ENCODE measurements at regions not wholly inside any gene's neighbourhood (a gene's known extent, or its start where the extent isn't known, plus 50 kb on each side); places are given as distances from the start of the nearest gene placed in this dataset.

DNA sequence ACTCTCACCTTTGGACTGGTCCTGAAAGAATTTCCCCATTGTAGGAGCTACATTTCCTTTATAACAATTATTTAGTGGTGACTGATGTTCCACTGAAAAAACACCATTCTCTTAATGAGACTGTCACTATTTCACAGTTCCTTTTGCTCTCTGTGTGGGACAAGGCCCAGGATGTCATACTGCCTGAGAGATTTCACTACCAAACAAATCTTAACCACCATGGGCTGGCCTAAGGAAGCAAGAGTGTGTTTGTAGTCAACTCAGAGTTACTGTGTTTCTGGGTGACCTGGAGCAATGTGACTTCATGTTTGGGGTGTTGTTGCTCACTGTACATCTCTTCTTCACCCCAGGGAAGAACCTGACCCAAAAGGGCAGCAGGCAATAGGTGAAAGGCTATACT, 50.1 kb upstream of the ZNF608 start:
- intact Hi-C loops (cut with micrococcal nuclease; ENCODE audit: unreplicated experiment), result no loop called here
- Histone ChIP-seq H3K9me3 (ENCODE audit: low read length) (no peaks in the 10 kb centered on the region), H3K36me3 (ENCODE audit: insufficient read depth, low read length) (no peaks in the 10 kb centered on the region), H2AFZ (ENCODE audit: low read length) (peak overlapping the region; percentile 67; the same call in 1 of the 2 replicates), H4K20me1 (ENCODE audit: insufficient read depth, low read length) (no peaks in the 10 kb centered on the region), H3K9me2 (ENCODE audit: insufficient read depth, low read length) (no peaks in the 10 kb centered on the region), H3K4me1 (ENCODE audit: insufficient read depth, low read length, poor library complexity, severe bottlenecking) (peaks cover 25% of the 10 kb centered on the region), H3K4me3 (ENCODE audit: low read depth, low read length, poor library complexity, severe bottlenecking) (no peak overlapping the region), H3K79me2 (ENCODE audit: insufficient read depth, low read depth, low read length) (no peaks in the 10 kb centered on the region), H3K27ac (ENCODE audit: low read depth, low read length, poor library complexity, severe bottlenecking) (no peak overlapping the region), H3K4me2 (ENCODE audit: low read length) (peak overlapping the region; percentile 66; the same call in 1 of the 2 replicates)
- no TSS peak for BruUV-seq (replicated peaks)
- CTCF ChIA-PET (ENCODE audit: unreplicated experiment), result no interaction called here
- POLR2A ChIA-PET, result no interaction called here
- peak; percentile 22 for DNase-seq (ENCODE audit: low spot score)
- no peak for TF ChIP-seq EZH2phosphoT487 (IDR thresholded peaks at IDR 0.05; ENCODE audit: borderline replicate concordance, low read depth, low read length)
- TF ChIP-seq, protein P1, sequence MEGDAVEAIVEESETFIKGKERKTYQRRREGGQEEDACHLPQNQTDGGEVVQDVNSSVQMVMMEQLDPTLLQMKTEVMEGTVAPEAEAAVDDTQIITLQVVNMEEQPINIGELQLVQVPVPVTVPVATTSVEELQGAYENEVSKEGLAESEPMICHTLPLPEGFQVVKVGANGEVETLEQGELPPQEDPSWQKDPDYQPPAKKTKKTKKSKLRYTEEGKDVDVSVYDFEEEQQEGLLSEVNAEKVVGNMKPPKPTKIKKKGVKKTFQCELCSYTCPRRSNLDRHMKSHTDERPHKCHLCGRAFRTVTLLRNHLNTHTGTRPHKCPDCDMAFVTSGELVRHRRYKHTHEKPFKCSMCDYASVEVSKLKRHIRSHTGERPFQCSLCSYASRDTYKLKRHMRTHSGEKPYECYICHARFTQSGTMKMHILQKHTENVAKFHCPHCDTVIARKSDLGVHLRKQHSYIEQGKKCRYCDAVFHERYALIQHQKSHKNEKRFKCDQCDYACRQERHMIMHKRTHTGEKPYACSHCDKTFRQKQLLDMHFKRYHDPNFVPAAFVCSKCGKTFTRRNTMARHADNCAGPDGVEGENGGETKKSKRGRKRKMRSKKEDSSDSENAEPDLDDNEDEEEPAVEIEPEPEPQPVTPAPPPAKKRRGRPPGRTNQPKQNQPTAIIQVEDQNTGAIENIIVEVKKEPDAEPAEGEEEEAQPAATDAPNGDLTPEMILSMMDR (conservative IDR thresholded peaks at IDR 0.05; ENCODE audit: low read length), result no peak

DNA sequence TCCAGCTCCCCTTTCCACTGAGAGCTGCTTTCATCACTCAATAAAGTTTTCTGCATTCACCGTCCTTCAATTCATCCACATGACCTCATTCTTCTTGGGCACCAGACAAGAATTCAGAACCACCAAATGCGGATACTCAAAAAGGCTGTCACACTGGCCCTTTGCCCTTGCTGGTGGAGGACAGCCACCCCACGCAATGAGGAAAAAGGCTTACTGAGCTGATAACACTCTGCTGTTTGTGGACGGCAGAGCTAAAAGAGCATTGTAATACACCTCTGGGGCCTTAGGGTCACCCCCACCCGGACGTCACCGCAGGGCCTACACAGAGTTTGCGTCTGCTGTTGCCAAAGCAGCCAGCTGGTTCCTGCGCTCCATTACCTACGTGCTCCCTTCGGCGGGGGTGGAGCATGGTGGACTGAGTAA, 51.2 kb upstream of the ZNF608 start:
- Histone ChIP-seq H3K27ac (ENCODE audit: low read depth, low read length, poor library complexity, severe bottlenecking) (no peak overlapping the region), H3K4me2 (ENCODE audit: low read length) (no peak overlapping the region), H3K9me3 (ENCODE audit: low read length) (no peaks in the 10 kb centered on the region), H4K20me1 (ENCODE audit: insufficient read depth, low read length) (no peaks in the 10 kb centered on the region), H3K9me2 (ENCODE audit: insufficient read depth, low read length) (no peaks in the 10 kb centered on the region), H3K4me1 (ENCODE audit: insufficient read depth, low read length, poor library complexity, severe bottlenecking) (peaks cover 25% of the 10 kb centered on the region), H3K36me3 (ENCODE audit: insufficient read depth, low read length) (no peaks in the 10 kb centered on the region), H2AFZ (ENCODE audit: low read length) (no peak overlapping the region), H3K79me2 (ENCODE audit: insufficient read depth, low read depth, low read length) (no peaks in the 10 kb centered on the region), H3K4me3 (ENCODE audit: low read depth, low read length, poor library complexity, severe bottlenecking) (no peak overlapping the region)
- TF ChIP-seq EZH2phosphoT487 (IDR thresholded peaks at IDR 0.05; ENCODE audit: borderline replicate concordance, low read depth, low read length), result no peak
- TF ChIP-seq, protein P1 (conservative IDR thresholded peaks at IDR 0.05; ENCODE audit: low read length), result no peak
- ChIA-PET CTCF (ENCODE audit: unreplicated experiment) (no interaction called here), POLR2A (interaction anchor here (0.7 to 1.3 kb wide), 3 partner anchors 9 to 302 kb away, joined by 3 to 4 read pairs (median 3); no protein-coding TSS in a partner anchor)
- DNase-seq (ENCODE audit: low spot score), result no peak
- BruUV-seq (replicated peaks), result no TSS peak
- intact Hi-C loops (cut with micrococcal nuclease; ENCODE audit: unreplicated experiment), result no loop called here

DNA sequence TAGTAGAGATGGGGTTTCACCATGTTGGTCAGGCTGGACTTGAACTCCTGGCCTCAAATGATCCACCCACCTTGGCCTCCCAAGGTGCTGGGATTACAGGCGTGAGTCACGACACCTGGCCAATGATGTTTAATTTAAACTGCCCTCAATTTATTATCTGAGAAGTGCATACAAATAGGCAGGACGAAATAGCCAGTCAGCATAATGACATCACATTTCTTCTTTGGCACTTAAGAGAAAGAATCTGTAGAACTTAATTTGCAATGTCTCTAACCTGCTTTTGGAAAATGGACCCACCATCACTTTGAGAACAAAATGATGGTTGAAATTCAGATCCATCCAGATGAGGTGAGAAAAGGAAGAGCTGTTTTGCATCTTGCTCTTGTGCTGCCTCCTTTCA, 52.5 kb upstream of the ZNF608 start:
- POLR2A ChIA-PET, result interaction anchor here (1.3 kb wide), 1 partner anchor 11 kb away, joined by 4 read pairs; no protein-coding TSS in a partner anchor
- Histone ChIP-seq H3K27ac (ENCODE audit: low read depth, low read length, poor library complexity, severe bottlenecking) (no peak overlapping the region), H3K4me3 (ENCODE audit: low read depth, low read length, poor library complexity, severe bottlenecking) (no peak overlapping the region), H3K79me2 (ENCODE audit: insufficient read depth, low read depth, low read length) (no peaks in the 10 kb centered on the region), H3K4me1 (ENCODE audit: insufficient read depth, low read length, poor library complexity, severe bottlenecking) (peaks cover 25% of the 10 kb centered on the region), H4K20me1 (ENCODE audit: insufficient read depth, low read length) (no peaks in the 10 kb centered on the region), H3K9me3 (ENCODE audit: low read length) (no peaks in the 10 kb centered on the region), H2AFZ (ENCODE audit: low read length) (no peak overlapping the region), H3K9me2 (ENCODE audit: insufficient read depth, low read length) (no peaks in the 10 kb centered on the region), H3K36me3 (ENCODE audit: insufficient read depth, low read length) (no peaks in the 10 kb centered on the region), H3K4me2 (ENCODE audit: low read length) (no peak overlapping the region)
- TF ChIP-seq, protein P1 (conservative IDR thresholded peaks at IDR 0.05; ENCODE audit: low read length), result no peak
- TF ChIP-seq EZH2phosphoT487 (IDR thresholded peaks at IDR 0.05; ENCODE audit: borderline replicate concordance, low read depth, low read length), result no peak
- no TSS peak for BruUV-seq (replicated peaks)
- no peak for DNase-seq (ENCODE audit: low spot score)
- intact Hi-C loops (cut with micrococcal nuclease; ENCODE audit: unreplicated experiment), result no loop called here
- CTCF ChIA-PET (ENCODE audit: unreplicated experiment), result no interaction called here
